OCI-LY3 (cell line): ENCODE measurements at regions not wholly inside any gene's neighbourhood (a gene's known extent, or its start where the extent isn't known, plus 50 kb on each side); places are given as distances from the start of the nearest gene placed in this dataset.
"Not testable (repeated sequence)": the region's sequence is repeated elsewhere in the genome, so short reads cannot be mapped to it uniquely, and the experiment has no call there.

Source experiments
- H2AFZ ChIP-seq: fragments of 200-600, 300-600 bp; shearing (Covaris generic); 2 replicates; pipeline ENCODE4 v1.6.0; 2014; ENCODE audit warnings: antibody characterized with exemption, low read depth, low read length
- H3K27ac ChIP-seq: fragments of 200-600, 300-600 bp; sonication (generic); 2 replicates; pipeline ENCODE4 v1.5.1; 2014; ENCODE audit warnings: mild to moderate bottlenecking, low read length, moderate library complexity, mixed read lengths
- H3K27me3 ChIP-seq: fragments of 200-600, 300-600 bp; sonication (generic); 2 replicates; pipeline ENCODE4 v1.6.1; 2014; ENCODE audit warnings: low read depth, low read length, mixed read lengths
- H3K36me3 ChIP-seq: fragments of 200-600, 300-600 bp; sonication (generic); replicated peaks from 2 replicates; pipeline ENCODE3; 2014; ENCODE audit warnings: low read depth, low read length, mixed read lengths
- H3K4me1 ChIP-seq: fragments of 300-600, 200-600 bp; sonication (generic); 2 replicates; pipeline ENCODE4 v1.6.1; 2014; ENCODE audit warnings: low read length, mixed read lengths
- H3K4me2 ChIP-seq: fragments of 200-600, 300-600 bp; sonication (generic); 2 replicates; pipeline ENCODE4 v1.6.1; 2014; ENCODE audit warnings: low read length, mixed read lengths
- H3K4me3 ChIP-seq: fragments of 300-600, 200-600 bp; sonication (generic); 2 replicates; pipeline ENCODE4 v1.5.1; 2014; ENCODE audit warnings: antibody characterized with exemption, mild to moderate bottlenecking, low read length, moderate library complexity
- H3K79me2 ChIP-seq: fragments of 300-600, 200-600 bp; shearing (Covaris generic); 2 replicates; pipeline ENCODE4 v1.6.1; 2014; ENCODE audit warnings: mild to moderate bottlenecking, low read length, mixed read lengths
- H3K9ac ChIP-seq: fragments of 300-600, 200-600 bp; shearing (Covaris generic); 2 replicates; pipeline ENCODE4 v1.6.0; 2014; ENCODE audit warnings: mild to moderate bottlenecking, low read length, moderate library complexity
- H3K9me3 ChIP-seq: fragments of 200-600, 300-600 bp; shearing (Covaris generic); 2 replicates; pipeline ENCODE4 v1.6.1; 2014; ENCODE audit warnings: low read length, mixed read lengths; ENCODE audit not compliant: insufficient read depth
- H4K20me1 ChIP-seq: fragments of 200-600, 300-600 bp; sonication (generic); 2 replicates; pipeline ENCODE4 v1.6.1; 2016; ENCODE audit warnings: low read length, mixed read lengths; ENCODE audit not compliant: insufficient read depth
- EZH2phosphoT487 ChIP-seq: fragments of 200-600 bp; shearing (Covaris generic); IDR thresholded peaks from 2 replicates; pipeline ENCODE4 v1.6.1; 2018; ENCODE audit warnings: antibody characterized with exemption, mixed run types, low read depth
- TF ChIP-seq, protein P1 (sequence below): fragments of 200-600, 300-600 bp; sonication (generic); IDR thresholded peaks from 2 replicates; pipeline ENCODE4 v1.5.1; 2014; ENCODE audit warnings: antibody characterized with exemption, low read length, low read depth

DNA sequence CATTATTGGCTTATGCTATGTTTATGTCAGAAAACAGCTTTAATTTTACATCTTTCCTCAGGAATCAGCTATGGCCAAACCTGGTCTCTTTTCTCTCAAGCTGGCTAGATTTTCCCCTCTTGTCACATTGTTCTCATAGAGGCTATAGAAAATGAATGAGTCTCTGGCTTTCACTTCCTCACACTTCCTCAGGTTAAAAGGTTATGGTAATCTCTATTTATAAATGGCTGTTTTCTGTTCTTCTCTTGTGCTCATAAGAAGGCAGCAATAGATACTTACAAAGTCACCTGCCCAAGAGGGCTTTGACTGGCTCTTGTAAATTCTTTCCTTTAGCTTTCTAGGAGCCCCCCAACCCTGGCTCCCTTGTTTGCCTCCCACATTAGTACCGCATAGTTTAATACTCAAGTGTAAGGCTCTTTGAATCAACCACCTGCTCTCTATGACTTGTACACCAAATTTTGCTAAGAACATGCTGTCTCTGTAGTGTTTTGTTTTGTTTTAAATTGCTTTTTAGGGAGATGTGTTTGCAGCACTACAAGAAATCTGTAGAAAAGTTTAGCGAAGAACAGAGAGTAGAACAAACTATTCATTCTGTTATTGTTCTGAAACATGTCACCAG lies 897.4 kb upstream of the CITED2 start:
- TF ChIP-seq, protein P1, sequence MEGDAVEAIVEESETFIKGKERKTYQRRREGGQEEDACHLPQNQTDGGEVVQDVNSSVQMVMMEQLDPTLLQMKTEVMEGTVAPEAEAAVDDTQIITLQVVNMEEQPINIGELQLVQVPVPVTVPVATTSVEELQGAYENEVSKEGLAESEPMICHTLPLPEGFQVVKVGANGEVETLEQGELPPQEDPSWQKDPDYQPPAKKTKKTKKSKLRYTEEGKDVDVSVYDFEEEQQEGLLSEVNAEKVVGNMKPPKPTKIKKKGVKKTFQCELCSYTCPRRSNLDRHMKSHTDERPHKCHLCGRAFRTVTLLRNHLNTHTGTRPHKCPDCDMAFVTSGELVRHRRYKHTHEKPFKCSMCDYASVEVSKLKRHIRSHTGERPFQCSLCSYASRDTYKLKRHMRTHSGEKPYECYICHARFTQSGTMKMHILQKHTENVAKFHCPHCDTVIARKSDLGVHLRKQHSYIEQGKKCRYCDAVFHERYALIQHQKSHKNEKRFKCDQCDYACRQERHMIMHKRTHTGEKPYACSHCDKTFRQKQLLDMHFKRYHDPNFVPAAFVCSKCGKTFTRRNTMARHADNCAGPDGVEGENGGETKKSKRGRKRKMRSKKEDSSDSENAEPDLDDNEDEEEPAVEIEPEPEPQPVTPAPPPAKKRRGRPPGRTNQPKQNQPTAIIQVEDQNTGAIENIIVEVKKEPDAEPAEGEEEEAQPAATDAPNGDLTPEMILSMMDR: no peak
- no peak for TF ChIP-seq EZH2phosphoT487
- Histone ChIP-seq H3K4me1 (peaks cover 13% of the 10 kb centered on the region), H3K9me3 (no peaks in the 10 kb centered on the region), H3K79me2 (no peaks in the 10 kb centered on the region), H4K20me1 (no peaks in the 10 kb centered on the region), H3K27ac (no peak overlapping the region), H2AFZ (no peak overlapping the region), H3K9ac (no peak overlapping the region), H3K36me3 (no peaks in the 10 kb centered on the region), H3K4me3 (no peak overlapping the region), H3K4me2 (peak overlapping the region; percentile 48), H3K27me3 (no peaks in the 10 kb centered on the region)

- Histone ChIP-seq H4K20me1 (no peaks in the 10 kb centered on the region), H3K27ac (no peak overlapping the region), H3K9me3 (no peaks in the 10 kb centered on the region), H3K4me2 (no peak overlapping the region), H3K9ac (no peak overlapping the region), H3K36me3 (no peaks in the 10 kb centered on the region), H2AFZ (no peak overlapping the region), H3K27me3 (no peaks in the 10 kb centered on the region), H3K4me3 (no peak overlapping the region), H3K4me1 (peaks cover 13% of the 10 kb centered on the region), H3K79me2 (no peaks in the 10 kb centered on the region)
- TF ChIP-seq, protein P1: no peak
- no peak for TF ChIP-seq EZH2phosphoT487
Measured at GRCh38 chr6:140269591-140270165, 895.2 kb upstream of the CITED2 start.

- Histone ChIP-seq H3K36me3 (no peaks in the 10 kb centered on the region), H3K9me3 (no peaks in the 10 kb centered on the region), H3K27me3 (no peaks in the 10 kb centered on the region), H3K4me3 (no peak overlapping the region), H3K27ac (no peak overlapping the region), H3K9ac (no peak overlapping the region), H2AFZ (no peak overlapping the region), H4K20me1 (no peaks in the 10 kb centered on the region), H3K4me1 (no peaks in the 10 kb centered on the region), H3K79me2 (no peaks in the 10 kb centered on the region), H3K4me2 (no peak overlapping the region)
- TF ChIP-seq EZH2phosphoT487: no peak
- TF ChIP-seq, protein P1: no peak
Measured at GRCh38 chr6:140264431-140264830, 890.0 kb upstream of the CITED2 start.

DNA sequence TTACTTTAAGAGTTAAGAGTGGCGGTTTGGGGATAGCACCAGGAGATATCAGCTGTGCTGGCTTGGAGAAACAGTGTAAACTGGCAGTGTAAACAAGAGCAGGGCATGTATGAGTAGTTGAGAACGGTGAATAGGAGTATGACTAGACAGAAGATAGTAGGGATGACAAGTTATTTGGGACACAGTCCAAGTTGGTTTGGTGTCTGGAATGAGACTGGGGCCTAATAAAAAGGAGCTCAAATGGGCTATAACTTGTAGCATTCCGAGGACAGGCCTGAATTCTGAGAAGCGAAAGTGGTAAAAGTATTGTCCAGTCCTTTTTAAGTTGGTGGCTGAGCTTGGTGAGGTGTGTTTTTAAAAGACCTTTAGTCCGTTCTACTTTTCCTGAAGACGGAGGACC lies 883.9 kb upstream of the CITED2 start:
- H3K79me2 ChIP-seq, H3K36me3 ChIP-seq, H3K4me2 ChIP-seq, H3K9me3 ChIP-seq, H3K4me1 ChIP-seq, H4K20me1 ChIP-seq, H3K27ac ChIP-seq, H3K9ac ChIP-seq, H3K4me3 ChIP-seq, H2AFZ ChIP-seq, H3K27me3 ChIP-seq: not testable (repeated sequence)
